AG09309 (cell line): ENCODE measurements at regions not wholly inside any gene's neighbourhood (a gene's known extent, or its start where the extent isn't known, plus 50 kb on each side); places are given as distances from the start of the nearest gene placed in this dataset.
"Not testable (repeated sequence)": the region's sequence is repeated elsewhere in the genome, so short reads cannot be mapped to it uniquely, and the experiment has no call there.

Source experiments
- DNase-seq: peaks from one replicate; pipeline ENCODE4 v3.0.0-alpha.2; 2010; ENCODE audit warnings: low read depth
- H3K4me3 ChIP-seq: 2 replicates; pipeline ENCODE4 v1.5.1; 2011; ENCODE audit warnings: mild to moderate bottlenecking, low read depth, low read length, moderate library complexity; ENCODE audit not compliant: control insufficient read depth
- CTCF ChIP-seq: IDR thresholded peaks from 2 replicates; pipeline ENCODE4 v1.5.1; 2011; ENCODE audit warnings: mild to moderate bottlenecking, low read depth, low read length, inconsistent platforms; ENCODE audit not compliant: insufficient read depth, control insufficient read depth; ENCODE audit errors: missing control alignments

GRCh38 chr2:21194147-21194546 is 70.4 kb downstream of the TDRD15 start:
- no peak for DNase-seq
- no peak overlapping the region for H3K4me3 ChIP-seq
- no peak for TF ChIP-seq CTCF

- no peak overlapping the region for H3K4me3 ChIP-seq
- DNase-seq: no peak
- no peak for TF ChIP-seq CTCF
Observed at GRCh38 chr2:21194858-21195271, 71.1 kb downstream of the TDRD15 start.

- no peak overlapping the region for H3K4me3 ChIP-seq
- DNase-seq: no peak
- no peak for TF ChIP-seq CTCF
Observed at GRCh38 chr2:21195326-21195725, 71.6 kb downstream of the TDRD15 start.

- no peak for TF ChIP-seq CTCF
- no peak overlapping the region for H3K4me3 ChIP-seq
- DNase-seq: no peak
Observed at GRCh38 chr2:21198637-21199036, 74.9 kb downstream of the TDRD15 start.

- no peak for TF ChIP-seq CTCF
- H3K4me3 ChIP-seq: no peak overlapping the region
Observed at GRCh38 chr2:21203976-21204375, 80.2 kb downstream of the TDRD15 start.

GRCh38 chr2:21214085-21214484 is 90.3 kb downstream of the TDRD15 start:
- not testable (repeated sequence) for H3K4me3 ChIP-seq, DNase-seq

More at GRCh38 chr2:21203976-21204375, 80.2 kb downstream of the TDRD15 start:
- DNase-seq: no peak

GRCh38 chr2:21217442-21217841 is 93.7 kb downstream of the TDRD15 start:
- no peak for TF ChIP-seq CTCF
- no peak overlapping the region for H3K4me3 ChIP-seq
- DNase-seq: no peak
